SU-DHL-6 (cell line): ENCODE measurements at regions not wholly inside any gene's neighbourhood (a gene's known extent, or its start where the extent isn't known, plus 50 kb on each side); places are given as distances from the start of the nearest gene placed in this dataset.
"Not testable (repeated sequence)": the region's sequence is repeated elsewhere in the genome, so short reads cannot be mapped to it uniquely, and the experiment has no call there.

ENCODE experiments used
- CTCF ChIP-seq: fragments of 200-600 bp; sonication (generic); IDR thresholded peaks from one replicate; pipeline ENCODE4 v1.5.1; 2017; ENCODE audit warnings: antibody characterized with exemption, mild to moderate bottlenecking, low read length, moderate library complexity; ENCODE audit not compliant: insufficient read depth, poor library complexity, severe bottlenecking
- EZH2phosphoT487 ChIP-seq: fragments of 200-600 bp; sonication (generic), shearing (Covaris generic); conservative IDR thresholded peaks from 2 replicates; pipeline ENCODE4 v1.6.1; 2018; ENCODE audit warnings: mild to moderate bottlenecking, antibody characterized with exemption, low read length, moderate library complexity, mixed read lengths

GRCh38 chr1:83427566-83427965, 571.4 kb downstream of the TTLL7 start:
- TF ChIP-seq CTCF, EZH2phosphoT487: not testable (repeated sequence)
